Cardiac muscle cell (in vitro differentiated cells and primary cell): ENCODE measurements at regions not wholly inside any gene's neighbourhood (a gene's known extent, or its start where the extent isn't known, plus 50 kb on each side); places are given as distances from the start of the nearest gene placed in this dataset.
"Not testable (repeated sequence)": the region's sequence is repeated elsewhere in the genome, so short reads cannot be mapped to it uniquely, and the experiment has no call there.

Experiments used
- DNase-seq, 2 donors: peaks; one replicate each; pipeline versions ENCODE4 v3.0.0 to v3.0.0-alpha.2; 2010 to 2017; ENCODE audit warnings: low read depth in 1 of 2, low spot score in 1 of 2
- H3K27ac ChIP-seq: fragments of 200-600 bp; sonication (generic); 2 replicates; pipeline ENCODE4 v1.5.1; 2016
- H3K27me3 ChIP-seq: fragments of 200-600 bp; sonication (generic); 2 replicates; pipeline ENCODE4 v1.6.0; 2016; ENCODE audit warnings: control low read depth
- H3K36me3 ChIP-seq: fragments of 200-600 bp; sonication (generic); 2 replicates; pipeline ENCODE4 v1.5.1; 2016; ENCODE audit warnings: control low read depth
- H3K4me1 ChIP-seq: fragments of 200-600 bp; sonication (generic); 2 replicates; pipeline ENCODE4 v1.8.1; 2017; ENCODE audit warnings: low read depth, mild to moderate bottlenecking, mixed run types
- H3K4me3 ChIP-seq: fragments of 200-600 bp; sonication (generic); 2 replicates; pipeline ENCODE4 v1.5.1; 2016; ENCODE audit warnings: mild to moderate bottlenecking
- H3K9me3 ChIP-seq: fragments of 200-600 bp; sonication (generic); 2 replicates; pipeline ENCODE4 v1.5.1; 2017; ENCODE audit warnings: low read depth, mild to moderate bottlenecking, control low read depth
- TF ChIP-seq, protein P1 (sequence below): IDR thresholded peaks from 2 replicates; pipeline ENCODE4 v1.5.1; 2012; ENCODE audit warnings: low read depth, mild to moderate bottlenecking, low read length

DNA sequence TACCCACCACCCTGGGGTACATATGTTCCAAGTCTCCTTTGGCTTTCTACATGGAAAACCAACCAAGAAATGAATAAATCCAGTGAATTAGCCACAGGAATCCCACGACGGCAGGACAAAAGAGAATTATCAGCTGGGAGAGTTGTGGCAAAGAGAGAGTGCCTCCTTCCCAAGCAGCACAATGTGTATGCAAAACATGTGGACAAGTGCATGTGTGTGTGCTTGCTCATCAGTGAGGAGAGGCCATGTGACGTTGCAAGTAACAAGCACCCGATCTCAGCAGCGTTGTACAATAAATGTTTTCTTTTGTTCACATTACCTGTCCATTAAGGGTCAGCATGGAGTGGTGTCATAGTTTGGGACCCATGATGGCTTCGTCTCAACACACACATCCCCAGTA, 50.0 kb upstream of the EMX2 start:
- TF ChIP-seq, protein P1, sequence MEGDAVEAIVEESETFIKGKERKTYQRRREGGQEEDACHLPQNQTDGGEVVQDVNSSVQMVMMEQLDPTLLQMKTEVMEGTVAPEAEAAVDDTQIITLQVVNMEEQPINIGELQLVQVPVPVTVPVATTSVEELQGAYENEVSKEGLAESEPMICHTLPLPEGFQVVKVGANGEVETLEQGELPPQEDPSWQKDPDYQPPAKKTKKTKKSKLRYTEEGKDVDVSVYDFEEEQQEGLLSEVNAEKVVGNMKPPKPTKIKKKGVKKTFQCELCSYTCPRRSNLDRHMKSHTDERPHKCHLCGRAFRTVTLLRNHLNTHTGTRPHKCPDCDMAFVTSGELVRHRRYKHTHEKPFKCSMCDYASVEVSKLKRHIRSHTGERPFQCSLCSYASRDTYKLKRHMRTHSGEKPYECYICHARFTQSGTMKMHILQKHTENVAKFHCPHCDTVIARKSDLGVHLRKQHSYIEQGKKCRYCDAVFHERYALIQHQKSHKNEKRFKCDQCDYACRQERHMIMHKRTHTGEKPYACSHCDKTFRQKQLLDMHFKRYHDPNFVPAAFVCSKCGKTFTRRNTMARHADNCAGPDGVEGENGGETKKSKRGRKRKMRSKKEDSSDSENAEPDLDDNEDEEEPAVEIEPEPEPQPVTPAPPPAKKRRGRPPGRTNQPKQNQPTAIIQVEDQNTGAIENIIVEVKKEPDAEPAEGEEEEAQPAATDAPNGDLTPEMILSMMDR = no peak
- Histone ChIP-seq H3K27me3 (peaks cover 67% of the 10 kb centered on the region), H3K36me3 (no peaks in the 10 kb centered on the region), H3K4me1 (no peaks in the 10 kb centered on the region), H3K27ac (no peak overlapping the region), H3K9me3 (no peaks in the 10 kb centered on the region), H3K4me3 (no peak overlapping the region)
- DNase-seq = no peak

- Histone ChIP-seq H3K9me3 (no peaks in the 10 kb centered on the region), H3K36me3 (no peaks in the 10 kb centered on the region), H3K27ac (no peak overlapping the region), H3K4me1 (no peaks in the 10 kb centered on the region), H3K4me3 (no peak overlapping the region), H3K27me3 (peaks cover 57% of the 10 kb centered on the region)
- TF ChIP-seq, protein P1 = no peak
- DNase-seq = no peak
Observed at GRCh38 chr10:117488004-117488403, 54.5 kb upstream of the EMX2 start.

DNA sequence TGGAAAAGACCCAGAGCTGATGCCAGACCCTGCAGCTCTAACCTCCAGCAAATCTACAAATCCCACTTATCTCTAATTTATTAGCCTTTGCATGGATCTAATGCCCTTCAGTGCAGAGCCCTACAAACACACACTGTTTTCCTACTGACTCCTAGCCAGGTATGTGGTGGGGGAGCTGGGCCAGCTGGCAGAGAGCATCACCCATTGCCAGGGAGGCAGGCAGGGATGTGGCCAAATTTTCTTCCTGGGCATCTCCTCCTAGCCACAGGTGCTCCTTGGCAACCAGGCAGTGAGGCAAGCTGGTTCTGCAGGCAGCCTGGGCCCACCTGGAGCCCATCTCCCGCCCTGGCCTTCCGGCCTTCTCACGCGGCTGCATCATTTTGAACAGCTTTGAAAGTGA, 55.9 kb upstream of the EMX2 start:
- Histone ChIP-seq H3K9me3 (no peaks in the 10 kb centered on the region), H3K36me3 (no peaks in the 10 kb centered on the region), H3K4me3 (no peak overlapping the region), H3K27ac (no peak overlapping the region), H3K4me1 (no peaks in the 10 kb centered on the region), H3K27me3 (peaks cover 44% of the 10 kb centered on the region)
- TF ChIP-seq, protein P1 = no peak
- DNase-seq = no peak

GRCh38 chr10:117483056-117483590, 59.4 kb upstream of the EMX2 start:
- no peaks in the 10 kb centered on the region for H3K9me3 ChIP-seq
- no peaks in the 10 kb centered on the region for H3K4me1 ChIP-seq
- TF ChIP-seq, protein P1 = no peak
- H3K4me3 ChIP-seq = no peak overlapping the region
- no peak for DNase-seq
- H3K27me3 ChIP-seq = peaks cover 20% of the 10 kb centered on the region
- H3K27ac ChIP-seq = no peak overlapping the region
- no peaks in the 10 kb centered on the region for H3K36me3 ChIP-seq

DNA sequence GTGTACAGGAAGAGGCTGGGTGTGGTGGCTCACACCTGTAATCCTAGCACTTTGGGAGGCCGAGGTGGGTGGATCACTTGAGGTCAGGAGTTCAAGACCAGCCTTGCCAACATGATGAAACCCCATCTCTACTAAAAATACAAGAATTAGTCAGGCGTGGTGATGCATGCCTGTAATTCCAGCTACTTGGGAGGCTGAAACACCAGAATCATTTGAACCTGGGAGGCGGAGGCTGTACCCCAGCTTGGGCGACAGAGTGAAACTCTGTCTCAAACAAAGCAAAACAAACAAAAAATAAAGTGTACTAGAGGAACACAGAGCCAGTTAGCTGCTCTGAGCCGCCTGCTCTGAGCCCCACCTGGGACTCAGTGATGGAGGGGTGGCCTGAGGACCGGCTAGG, 61.5 kb upstream of the EMX2 start:
- not testable (repeated sequence) for H3K36me3 ChIP-seq, H3K4me1 ChIP-seq, H3K4me3 ChIP-seq, DNase-seq, H3K9me3 ChIP-seq, H3K27ac ChIP-seq
- peaks cover 13% of the 10 kb centered on the region for H3K27me3 ChIP-seq

- no peaks in the 10 kb centered on the region for H3K9me3 ChIP-seq
- no peaks in the 10 kb centered on the region for H3K36me3 ChIP-seq
- no peak for DNase-seq
- peaks cover 6% of the 10 kb centered on the region for H3K4me1 ChIP-seq
- no peak overlapping the region for H3K4me3 ChIP-seq
- TF ChIP-seq, protein P1 = no peak
- H3K27ac ChIP-seq = no peak overlapping the region
- peaks cover 12% of the 10 kb centered on the region for H3K27me3 ChIP-seq
Observed at GRCh38 chr10:117480097-117480496, 62.4 kb upstream of the EMX2 start.
